Hepatocyte (in vitro differentiated cells): ENCODE measurements at regions not wholly inside any gene's neighbourhood (a gene's known extent, or its start where the extent isn't known, plus 50 kb on each side); places are given as distances from the start of the nearest gene placed in this dataset.

ENCODE experiments used
- DNase-seq: peaks from one replicate; pipeline ENCODE4 v3.0.0-alpha.2; 2016; ENCODE audit warnings: low spot score
- H2AFZ ChIP-seq: fragments of 200-600 bp; sonication (generic); 2 replicates; pipeline ENCODE4 v1.6.0; 2016; ENCODE audit warnings: antibody characterized with exemption, mild to moderate bottlenecking
- H3K27ac ChIP-seq: fragments of 200-600 bp; sonication (generic); 2 replicates; pipeline ENCODE4 v1.5.1; 2016; ENCODE audit warnings: mild to moderate bottlenecking
- H3K27me3 ChIP-seq: fragments of 200-600 bp; sonication (generic); 2 replicates; pipeline ENCODE4 v1.6.1; 2016
- H3K36me3 ChIP-seq: fragments of 200-600 bp; sonication (generic); replicated peaks from 2 replicates; pipeline ENCODE4 v1.5.1; 2016; ENCODE audit warnings: low read depth; ENCODE audit not compliant: insufficient read depth
- H3K4me1 ChIP-seq: fragments of 200-600 bp; sonication (generic); 2 replicates; pipeline ENCODE4 v1.5.1; 2016; ENCODE audit warnings: mild to moderate bottlenecking, moderate library complexity; ENCODE audit not compliant: insufficient read depth
- H3K4me2 ChIP-seq: fragments of 200-600 bp; sonication (generic); 2 replicates; pipeline ENCODE4 v1.6.0; 2016
- H3K4me3 ChIP-seq: fragments of 200-600 bp; sonication (generic); 2 replicates; pipeline ENCODE4 v1.5.1; 2016; ENCODE audit warnings: mild to moderate bottlenecking
- H3K79me2 ChIP-seq: fragments of 200-600 bp; sonication (generic); 2 replicates; pipeline ENCODE4 v1.6.0; 2017; ENCODE audit warnings: mild to moderate bottlenecking
- H3K9me2 ChIP-seq: fragments of 200-600 bp; sonication (generic); replicated peaks from 2 replicates; pipeline ENCODE4 v1.6.0; 2017; ENCODE audit warnings: mild to moderate bottlenecking; ENCODE audit not compliant: insufficient read depth
- H3K9me3 ChIP-seq: fragments of 200-600 bp; sonication (generic); 2 replicates; pipeline ENCODE4 v1.5.1; 2016; ENCODE audit warnings: low read depth, mild to moderate bottlenecking
- H4K20me1 ChIP-seq: fragments of 200-600 bp; sonication (generic); 2 replicates; pipeline ENCODE4 v1.6.0; 2016; ENCODE audit warnings: mild to moderate bottlenecking; ENCODE audit not compliant: insufficient read depth, poor library complexity, severe bottlenecking
- CTCF ChIP-seq: fragments of 200-600 bp; sonication (generic); IDR thresholded peaks from 2 replicates; pipeline ENCODE4 v1.5.1; 2016; ENCODE audit warnings: antibody characterized with exemption, mild to moderate bottlenecking; ENCODE audit not compliant: poor library complexity
- EZH2 ChIP-seq: fragments of 200-600 bp; sonication (generic); IDR thresholded peaks from 2 replicates; pipeline ENCODE4 v1.6.1; 2016; ENCODE audit warnings: antibody characterized with exemption, mild to moderate bottlenecking, borderline replicate concordance
- EZH2phosphoT487 ChIP-seq: fragments of 200-600 bp; sonication (generic); IDR thresholded peaks from one replicate; pipeline ENCODE4 v1.6.1; 2018; ENCODE audit warnings: antibody characterized with exemption, mild to moderate bottlenecking, low read depth, moderate library complexity; ENCODE audit not compliant: unreplicated experiment, severe bottlenecking
- WGBS: methylation state at CpG from one replicate; pipeline ENCODE4 v1.1.6; 2016; ENCODE audit warnings: low lambda C conversion rate; ENCODE audit errors: missing lambda C conversion rate; 5-methylcytosine and 5-hydroxymethylcytosine counted together

GRCh38 chr2:23320058-23320457, 64.9 kb upstream of the KLHL29 start:
- TF ChIP-seq EZH2phosphoT487 (no peak), CTCF (no peak), EZH2 (no peak)
- Histone ChIP-seq H3K36me3 (no peaks in the 10 kb centered on the region), H3K27me3 (no peaks in the 10 kb centered on the region), H3K9me2 (no peaks in the 10 kb centered on the region), H3K4me3 (no peak overlapping the region), H3K27ac (no peak overlapping the region), H3K9me3 (no peaks in the 10 kb centered on the region), H4K20me1 (no peaks in the 10 kb centered on the region), H3K79me2 (no peaks in the 10 kb centered on the region), H3K4me1 (no peaks in the 10 kb centered on the region), H3K4me2 (no peak overlapping the region), H2AFZ (no peak overlapping the region)
- DNase-seq, result no peak
- 90% methylated on average over 8 of the region's 8 CpGs for WGBS

DNA sequence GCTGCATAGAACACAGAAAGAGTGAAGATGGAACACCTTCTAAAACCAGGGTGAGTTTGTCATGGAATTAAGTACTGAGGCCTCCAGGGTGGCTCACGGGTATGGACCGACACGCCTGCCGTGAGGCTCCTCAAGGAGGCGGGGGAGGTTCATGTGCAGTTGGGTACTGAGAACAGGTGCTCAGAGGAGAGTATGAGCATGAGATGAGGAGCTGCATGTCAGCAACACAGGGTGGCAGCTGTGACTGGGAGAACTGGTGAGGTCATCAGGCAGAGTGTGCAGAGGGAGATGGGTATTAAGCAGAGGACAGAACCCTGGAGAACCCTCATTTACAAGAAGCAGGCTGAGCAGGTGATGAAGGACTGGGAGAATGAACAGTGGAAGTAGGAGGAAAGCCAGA, 63.2 kb upstream of the KLHL29 start:
- no peaks in the 10 kb centered on the region for H3K36me3 ChIP-seq
- no peak for TF ChIP-seq CTCF
- no peak for TF ChIP-seq EZH2
- no peak for TF ChIP-seq EZH2phosphoT487
- DNase-seq, result no peak
- no peak overlapping the region for H3K4me3 ChIP-seq
- 90% methylated on average over 5 of the region's 5 CpGs for WGBS
- H3K27me3 ChIP-seq, result no peaks in the 10 kb centered on the region
- no peak overlapping the region for H3K27ac ChIP-seq
- H2AFZ ChIP-seq, result no peak overlapping the region
- no peaks in the 10 kb centered on the region for H3K9me3 ChIP-seq
- H3K9me2 ChIP-seq, result no peaks in the 10 kb centered on the region
- no peaks in the 10 kb centered on the region for H3K79me2 ChIP-seq
- H4K20me1 ChIP-seq, result no peaks in the 10 kb centered on the region
- no peaks in the 10 kb centered on the region for H3K4me1 ChIP-seq
- H3K4me2 ChIP-seq, result no peak overlapping the region

- Histone ChIP-seq H2AFZ (no peak overlapping the region), H3K4me1 (no peaks in the 10 kb centered on the region), H3K4me2 (no peak overlapping the region), H3K27ac (no peak overlapping the region), H3K9me3 (no peaks in the 10 kb centered on the region), H3K9me2 (no peaks in the 10 kb centered on the region), H4K20me1 (no peaks in the 10 kb centered on the region), H3K36me3 (no peaks in the 10 kb centered on the region), H3K4me3 (no peak overlapping the region), H3K79me2 (no peaks in the 10 kb centered on the region), H3K27me3 (no peaks in the 10 kb centered on the region)
- TF ChIP-seq CTCF, result no peak
- no peak for TF ChIP-seq EZH2
- no peak for TF ChIP-seq EZH2phosphoT487
- DNase-seq, result no peak
- WGBS, result 74% methylated on average over 7 of the region's 7 CpGs
Observed at GRCh38 chr2:23322567-23323197, 62.3 kb upstream of the KLHL29 start.
